Bronchial epithelial cell (primary cell): ENCODE measurements at regions not wholly inside any gene's neighbourhood (a gene's known extent, or its start where the extent isn't known, plus 50 kb on each side); places are given as distances from the start of the nearest gene placed in this dataset.
"Not testable (repeated sequence)": the region's sequence is repeated elsewhere in the genome, so short reads cannot be mapped to it uniquely, and the experiment has no call there.

Source experiments
- DNase-seq: peaks from one replicate; pipeline ENCODE4 v3.0.0-alpha.2; 2010; ENCODE audit warnings: low read depth
- FAIRE-seq: peaks from 2 replicates; lab custom pipeline; 2011; peaks lifted over from hg19 to GRCh38; lab: Jason Lieb, UNC
- H3K27me3 ChIP-seq: 2 replicates; pipeline ENCODE4 v1.5.1; 2011; ENCODE audit warnings: low read length; ENCODE audit not compliant: control insufficient read depth, insufficient read depth
- H3K36me3 ChIP-seq: 2 replicates; pipeline ENCODE4 v1.5.1; 2011; ENCODE audit warnings: low read length; ENCODE audit not compliant: control insufficient read depth, insufficient read depth
- H3K4me3 ChIP-seq: 2 replicates; pipeline ENCODE4 v1.5.1; 2011; ENCODE audit warnings: mild to moderate bottlenecking, low read depth, low read length, control low read depth
- TF ChIP-seq, protein P1 (sequence below): IDR thresholded peaks from 2 replicates; pipeline ENCODE4 v1.5.1; 2011; ENCODE audit warnings: mild to moderate bottlenecking, moderate library complexity, low read length, control low read depth, inconsistent platforms; ENCODE audit not compliant: insufficient read depth, severe bottlenecking

GRCh38 chr2:242085024-242085674 is 215.6 kb downstream of the RTP5 start:
- H3K4me3 ChIP-seq, DNase-seq, FAIRE-seq, H3K36me3 ChIP-seq, H3K27me3 ChIP-seq: not testable (repeated sequence)

- TF ChIP-seq, protein P1, sequence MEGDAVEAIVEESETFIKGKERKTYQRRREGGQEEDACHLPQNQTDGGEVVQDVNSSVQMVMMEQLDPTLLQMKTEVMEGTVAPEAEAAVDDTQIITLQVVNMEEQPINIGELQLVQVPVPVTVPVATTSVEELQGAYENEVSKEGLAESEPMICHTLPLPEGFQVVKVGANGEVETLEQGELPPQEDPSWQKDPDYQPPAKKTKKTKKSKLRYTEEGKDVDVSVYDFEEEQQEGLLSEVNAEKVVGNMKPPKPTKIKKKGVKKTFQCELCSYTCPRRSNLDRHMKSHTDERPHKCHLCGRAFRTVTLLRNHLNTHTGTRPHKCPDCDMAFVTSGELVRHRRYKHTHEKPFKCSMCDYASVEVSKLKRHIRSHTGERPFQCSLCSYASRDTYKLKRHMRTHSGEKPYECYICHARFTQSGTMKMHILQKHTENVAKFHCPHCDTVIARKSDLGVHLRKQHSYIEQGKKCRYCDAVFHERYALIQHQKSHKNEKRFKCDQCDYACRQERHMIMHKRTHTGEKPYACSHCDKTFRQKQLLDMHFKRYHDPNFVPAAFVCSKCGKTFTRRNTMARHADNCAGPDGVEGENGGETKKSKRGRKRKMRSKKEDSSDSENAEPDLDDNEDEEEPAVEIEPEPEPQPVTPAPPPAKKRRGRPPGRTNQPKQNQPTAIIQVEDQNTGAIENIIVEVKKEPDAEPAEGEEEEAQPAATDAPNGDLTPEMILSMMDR, result no peak
- no peak for FAIRE-seq
- Histone ChIP-seq H3K4me3 (no peak overlapping the region), H3K36me3 (no peaks in the 10 kb centered on the region), H3K27me3 (no peaks in the 10 kb centered on the region)
- no peak for DNase-seq
Measured at GRCh38 chr2:242085941-242086621, 216.6 kb downstream of the RTP5 start.

GRCh38 chr2:242088044-242088443 is 218.5 kb downstream of the RTP5 start:
- H3K36me3 ChIP-seq, H3K27me3 ChIP-seq, FAIRE-seq: not testable (repeated sequence)
- DNase-seq, result peak; percentile 7
- peak overlapping the region; percentile 40 for H3K4me3 ChIP-seq

DNA sequence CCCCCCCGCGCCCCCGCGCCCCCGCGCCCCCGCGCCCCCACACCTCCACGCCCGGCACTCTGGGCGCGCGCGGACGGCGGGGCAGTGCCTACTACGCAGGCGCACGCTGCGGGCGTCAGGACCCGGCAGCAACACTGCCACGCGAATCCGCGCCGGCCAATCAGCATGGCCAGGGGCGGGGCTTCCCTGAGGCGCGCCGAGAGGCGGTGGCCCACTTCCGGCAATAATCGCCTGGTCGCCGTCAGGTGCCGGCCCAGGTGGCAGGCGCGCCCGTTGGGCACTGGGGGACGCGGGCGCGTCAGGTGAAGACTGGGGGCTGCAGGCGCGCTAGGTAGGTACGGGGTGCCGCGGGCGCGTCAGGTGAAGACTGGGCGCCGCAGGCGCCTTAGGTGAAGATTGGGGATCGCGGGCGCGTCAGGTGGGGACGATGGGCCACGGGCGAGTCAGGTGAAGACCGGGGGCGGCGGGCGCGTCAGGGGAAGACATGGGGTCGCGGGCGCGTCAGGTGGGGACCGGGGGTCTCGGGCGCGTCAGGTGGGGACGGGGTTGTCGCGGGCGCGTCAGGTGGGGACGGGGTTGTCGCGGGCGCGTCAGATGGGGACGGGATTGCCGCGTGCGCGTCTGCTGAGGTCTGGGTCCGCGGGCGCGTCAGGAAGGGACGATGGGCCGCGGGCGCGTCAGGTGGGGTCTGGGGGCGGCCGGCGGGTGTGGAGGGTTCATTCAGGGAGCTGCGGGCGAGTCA is 219.1 kb downstream of the RTP5 start:
- TF ChIP-seq, protein P1, result no peak
- FAIRE-seq (no peak), DNase-seq (peak; percentile 67)
- Histone ChIP-seq H3K36me3 (no peaks in the 10 kb centered on the region), H3K4me3 (peak overlapping the region; percentile 76), H3K27me3 (no peaks in the 10 kb centered on the region)

DNA sequence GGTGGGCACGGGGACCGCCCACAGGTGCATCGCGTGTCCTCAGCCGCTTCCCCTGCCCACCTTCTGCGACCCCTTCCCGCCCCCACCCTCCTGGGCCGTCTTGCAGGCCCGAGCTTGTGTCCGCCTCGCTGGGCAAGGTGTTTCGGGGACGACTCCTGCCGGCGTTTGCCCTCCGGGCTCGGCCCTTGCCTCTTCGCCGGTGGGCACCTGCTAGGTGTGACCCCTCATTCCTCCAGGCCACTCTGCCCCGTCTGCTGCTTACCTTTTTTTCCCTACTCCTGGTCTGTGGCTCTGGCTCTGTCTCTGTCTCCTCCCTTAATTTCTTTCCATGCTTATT is 219.7 kb downstream of the RTP5 start:
- H3K4me3 ChIP-seq, result peak overlapping the region; percentile 76
- not testable (repeated sequence) for H3K27me3 ChIP-seq, DNase-seq, H3K36me3 ChIP-seq, FAIRE-seq

- H3K27me3 ChIP-seq, DNase-seq, FAIRE-seq, H3K4me3 ChIP-seq: not testable (repeated sequence)
- H3K36me3 ChIP-seq, result peaks cover 11% of the 10 kb centered on the region
Measured at GRCh38 chr2:242097278-242097677, 227.7 kb downstream of the RTP5 start.

DNA sequence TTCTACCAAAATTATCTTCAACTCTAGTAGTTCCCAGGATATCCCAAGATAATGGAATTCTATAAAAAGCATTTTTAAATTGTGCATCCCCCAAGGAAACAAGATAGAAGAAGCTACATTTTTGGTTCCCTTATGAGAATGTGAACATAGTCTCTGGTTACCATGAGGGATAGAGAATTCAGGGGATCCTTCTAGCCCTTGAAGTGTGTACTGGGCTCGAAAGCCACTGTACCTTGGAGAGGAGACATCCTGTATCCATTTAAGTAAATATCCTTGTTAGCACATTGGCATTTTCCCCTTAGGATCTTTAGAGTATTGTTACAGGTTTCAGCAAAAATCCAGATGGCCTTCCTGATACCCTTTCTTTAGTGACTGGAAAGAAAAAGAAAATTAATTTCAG is 228.5 kb downstream of the RTP5 start:
- TF ChIP-seq, protein P1, result no peak
- no peaks in the 10 kb centered on the region for H3K27me3 ChIP-seq
- no peak for DNase-seq
- peaks cover 11% of the 10 kb centered on the region for H3K36me3 ChIP-seq
- FAIRE-seq, result no peak
- no peak overlapping the region for H3K4me3 ChIP-seq
